ENCODE measurements at regions not wholly inside any gene's neighbourhood (a gene's known extent, or its start where the extent isn't known, plus 50 kb on each side); places are given as distances from the start of the nearest gene placed in this dataset.
"Not testable (repeated sequence)": the region's sequence is repeated elsewhere in the genome, so short reads cannot be mapped to it uniquely, and the experiment has no call there.

- no peak for ATAC-seq (ENCODE audit: low read depth in 2 of 2)
- H3K9me3 ChIP-seq (ENCODE audit: control insufficient read depth in 2 of 2, low read length in 2 of 2) = no peaks in the 10 kb centered on the region
- H3K36me3 ChIP-seq (ENCODE audit: control insufficient read depth, insufficient read depth, low read length) = no peaks in the 10 kb centered on the region
- no peak overlapping the region for H3K4me3 ChIP-seq (ENCODE audit: low read depth, low read length)
- Mint-ChIP-seq H3K36me3 (no peaks in the 10 kb centered on the region), H3K4me3 (no peak overlapping the region), H3K9me3 (peaks cover 0 to 11% (median 0%) of the 10 kb centered on the region in 7 donors), H3K4me1 (no peaks in the 10 kb centered on the region), H3K27ac (no peak overlapping the region), H3K27me3 (no peaks in the 10 kb centered on the region)
- no peak overlapping the region for H3K27ac ChIP-seq (ENCODE audit: insufficient read depth, low read length, poor library complexity, severe bottlenecking)
- no peak for DNase-seq
- H3K4me1 ChIP-seq (ENCODE audit: control insufficient read depth, insufficient read depth, low read length, poor library complexity, severe bottlenecking) = no peaks in the 10 kb centered on the region
- H3K27me3 ChIP-seq (ENCODE audit: control insufficient read depth, insufficient read depth, low read length) = no peaks in the 10 kb centered on the region
Observed at GRCh38 chr5:12557012-12557411, 652.8 kb upstream of the CTNND2 start.

GRCh38 chr5:12526113-12526512, 621.9 kb upstream of the CTNND2 start:
- Histone ChIP-seq H3K27me3 (ENCODE audit: control insufficient read depth, insufficient read depth, low read length) (no peaks in the 10 kb centered on the region), H3K27ac (ENCODE audit: insufficient read depth, low read length, poor library complexity, severe bottlenecking) (no peak overlapping the region), H3K4me1 (ENCODE audit: control insufficient read depth, insufficient read depth, low read length, poor library complexity, severe bottlenecking) (no peaks in the 10 kb centered on the region), H3K4me3 (ENCODE audit: low read depth, low read length) (no peak overlapping the region), H3K36me3 (ENCODE audit: control insufficient read depth, insufficient read depth, low read length) (no peaks in the 10 kb centered on the region), H3K9me3 (ENCODE audit: control insufficient read depth in 2 of 2, low read length in 2 of 2) (peaks cover 0 to 2% of the 10 kb centered on the region in 2 experiments)
- peaks cover 4 to 24% (median 6%) of the 10 kb centered on the region in 7 donors for H3K9me3 Mint-ChIP-seq
- no peak overlapping the region for H3K27ac Mint-ChIP-seq
- H3K4me1 Mint-ChIP-seq = no peaks in the 10 kb centered on the region
- no peak overlapping the region for H3K4me3 Mint-ChIP-seq
- no peaks in the 10 kb centered on the region for H3K27me3 Mint-ChIP-seq
- H3K36me3 Mint-ChIP-seq = no peaks in the 10 kb centered on the region
- DNase-seq (no peak), ATAC-seq (ENCODE audit: low read depth in 2 of 2) (no peak)

DNA sequence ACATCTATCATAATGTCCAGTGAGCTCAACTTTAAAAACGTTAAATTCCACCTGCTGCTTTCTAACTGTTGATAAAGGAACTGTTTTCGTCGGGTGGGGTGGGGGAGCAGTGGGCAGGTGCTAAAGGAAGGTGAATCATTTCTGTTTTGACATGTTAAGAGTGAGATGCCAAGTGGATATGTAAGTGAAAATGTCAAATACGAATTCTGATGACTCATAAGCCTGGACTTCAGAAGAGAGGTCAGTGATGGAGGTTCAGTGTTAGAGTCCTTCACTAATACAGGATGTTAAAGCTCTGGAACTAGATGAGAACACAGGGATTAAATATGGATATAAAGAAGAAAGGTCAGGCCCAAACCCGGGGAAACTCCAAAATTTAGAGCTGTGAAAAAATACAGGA, 617.9 kb upstream of the CTNND2 start:
- no peak overlapping the region for H3K27ac ChIP-seq (ENCODE audit: insufficient read depth, low read length, poor library complexity, severe bottlenecking)
- Mint-ChIP-seq H3K9me3 (peaks cover 6 to 36% (median 8%) of the 10 kb centered on the region in 7 donors), H3K27ac (no peak overlapping the region), H3K4me3 (no peak overlapping the region), H3K4me1 (no peaks in the 10 kb centered on the region), H3K36me3 (no peaks in the 10 kb centered on the region), H3K27me3 (no peaks in the 10 kb centered on the region)
- no peak for ATAC-seq (ENCODE audit: low read depth in 2 of 2)
- no peak for DNase-seq
- H3K36me3 ChIP-seq (ENCODE audit: control insufficient read depth, insufficient read depth, low read length) = no peaks in the 10 kb centered on the region
- H3K9me3 ChIP-seq (ENCODE audit: control insufficient read depth in 2 of 2, low read length in 2 of 2) = peaks cover 0 to 2% of the 10 kb centered on the region in 2 experiments
- H3K4me3 ChIP-seq (ENCODE audit: low read depth, low read length) = no peak overlapping the region
- H3K4me1 ChIP-seq (ENCODE audit: control insufficient read depth, insufficient read depth, low read length, poor library complexity, severe bottlenecking) = no peaks in the 10 kb centered on the region
- no peaks in the 10 kb centered on the region for H3K27me3 ChIP-seq (ENCODE audit: control insufficient read depth, insufficient read depth, low read length)

GRCh38 chr5:12504983-12505382, 600.7 kb upstream of the CTNND2 start:
- H3K4me3 ChIP-seq (ENCODE audit: low read depth, low read length); H3K27ac ChIP-seq (ENCODE audit: insufficient read depth, low read length, poor library complexity, severe bottlenecking); H3K4me1 Mint-ChIP-seq; H3K9me3 ChIP-seq (ENCODE audit: control insufficient read depth in 2 of 2, low read length in 2 of 2); H3K27ac Mint-ChIP-seq; H3K27me3 Mint-ChIP-seq; H3K4me3 Mint-ChIP-seq; ATAC-seq (ENCODE audit: low read depth in 2 of 2); DNase-seq; H3K4me1 ChIP-seq (ENCODE audit: control insufficient read depth, insufficient read depth, low read length, poor library complexity, severe bottlenecking); H3K27me3 ChIP-seq (ENCODE audit: control insufficient read depth, insufficient read depth, low read length); H3K36me3 ChIP-seq (ENCODE audit: control insufficient read depth, insufficient read depth, low read length); H3K36me3 Mint-ChIP-seq: not testable (repeated sequence)
- H3K9me3 Mint-ChIP-seq = peaks cover 6 to 48% (median 11%) of the 10 kb centered on the region in 7 donors

GRCh38 chr5:12488161-12488560, 583.9 kb upstream of the CTNND2 start:
- Mint-ChIP-seq H3K4me3 (no peak overlapping the region), H3K9me3 (peaks cover 1 to 29% (median 8%) of the 10 kb centered on the region in 7 donors), H3K4me1 (no peaks in the 10 kb centered on the region), H3K27me3 (no peaks in the 10 kb centered on the region), H3K36me3 (no peaks in the 10 kb centered on the region), H3K27ac (no peak overlapping the region)
- no peak overlapping the region for H3K4me3 ChIP-seq (ENCODE audit: low read depth, low read length)
- no peaks in the 10 kb centered on the region for H3K4me1 ChIP-seq (ENCODE audit: control insufficient read depth, insufficient read depth, low read length, poor library complexity, severe bottlenecking)
- no peaks in the 10 kb centered on the region for H3K36me3 ChIP-seq (ENCODE audit: control insufficient read depth, insufficient read depth, low read length)
- DNase-seq = no peak
- H3K27me3 ChIP-seq (ENCODE audit: control insufficient read depth, insufficient read depth, low read length) = no peaks in the 10 kb centered on the region
- H3K27ac ChIP-seq (ENCODE audit: insufficient read depth, low read length, poor library complexity, severe bottlenecking) = no peak overlapping the region
- H3K9me3 ChIP-seq (ENCODE audit: control insufficient read depth in 2 of 2, low read length in 2 of 2) = peaks cover 3 to 7% of the 10 kb centered on the region in 2 experiments
- no peak for ATAC-seq (ENCODE audit: low read depth in 2 of 2)

DNA sequence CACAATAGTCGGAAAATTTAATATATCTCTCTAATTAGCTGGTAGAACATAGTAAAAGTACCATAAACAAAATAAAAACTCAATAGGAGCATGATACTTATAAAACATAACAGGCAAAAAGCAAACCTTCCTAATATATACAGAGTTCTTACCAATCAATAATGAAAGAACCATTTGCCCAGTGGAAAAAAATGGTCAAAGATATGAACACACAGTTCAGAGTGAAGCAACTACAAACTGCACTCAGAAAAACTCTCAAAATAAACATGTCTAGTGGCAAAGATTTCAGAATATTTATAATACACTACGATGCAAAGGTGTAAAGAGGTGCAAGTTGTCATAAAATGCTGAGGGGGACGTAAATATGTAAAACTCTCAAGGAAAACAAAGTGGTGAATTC, 576.2 kb upstream of the CTNND2 start:
- H3K9me3 ChIP-seq (ENCODE audit: control insufficient read depth in 2 of 2, low read length in 2 of 2) = peaks cover 0 to 3% of the 10 kb centered on the region in 2 experiments
- no peaks in the 10 kb centered on the region for H3K4me1 Mint-ChIP-seq

DNA sequence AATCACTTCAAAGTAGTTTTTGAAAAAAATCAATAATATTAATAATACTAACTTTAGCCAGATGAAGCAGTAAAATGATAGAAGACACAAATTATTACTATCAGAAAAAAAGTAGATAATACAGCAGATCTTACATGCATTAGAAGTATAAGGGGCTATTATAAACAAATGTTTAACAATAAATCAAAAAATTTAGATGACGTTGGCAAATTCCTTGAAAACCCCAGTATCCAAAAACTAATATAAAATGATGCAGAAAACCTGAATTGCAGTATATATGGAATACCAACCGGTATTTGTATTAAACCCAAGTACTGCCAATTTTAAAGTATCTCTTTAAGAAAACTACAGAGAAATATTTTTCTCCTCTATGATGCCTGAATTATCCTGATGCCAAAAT, 573.3 kb upstream of the CTNND2 start:
- Histone ChIP-seq H3K27me3 (ENCODE audit: control insufficient read depth, insufficient read depth, low read length) (no peaks in the 10 kb centered on the region), H3K4me3 (ENCODE audit: low read depth, low read length) (no peak overlapping the region), H3K27ac (ENCODE audit: insufficient read depth, low read length, poor library complexity, severe bottlenecking) (no peak overlapping the region), H3K36me3 (ENCODE audit: control insufficient read depth, insufficient read depth, low read length) (no peaks in the 10 kb centered on the region), H3K9me3 (ENCODE audit: control insufficient read depth in 2 of 2, low read length in 2 of 2) (peaks cover 0 to 3% of the 10 kb centered on the region in 2 experiments), H3K4me1 (ENCODE audit: control insufficient read depth, insufficient read depth, low read length, poor library complexity, severe bottlenecking) (no peaks in the 10 kb centered on the region)
- DNase-seq = no peak
- ATAC-seq (ENCODE audit: low read depth in 2 of 2) = no peak
- Mint-ChIP-seq H3K4me3 (no peak overlapping the region), H3K9me3 (peaks cover 0 to 22% (median 8%) of the 10 kb centered on the region in 7 donors), H3K4me1 (no peaks in the 10 kb centered on the region), H3K36me3 (no peaks in the 10 kb centered on the region), H3K27me3 (no peaks in the 10 kb centered on the region), H3K27ac (no peak overlapping the region)

More for the DNA sequence above, 576.2 kb upstream of the CTNND2 start:
- Histone ChIP-seq H3K4me3 (ENCODE audit: low read depth, low read length) (no peak overlapping the region), H3K27me3 (ENCODE audit: control insufficient read depth, insufficient read depth, low read length) (no peaks in the 10 kb centered on the region), H3K36me3 (ENCODE audit: control insufficient read depth, insufficient read depth, low read length) (no peaks in the 10 kb centered on the region), H3K27ac (ENCODE audit: insufficient read depth, low read length, poor library complexity, severe bottlenecking) (no peak overlapping the region), H3K4me1 (ENCODE audit: control insufficient read depth, insufficient read depth, low read length, poor library complexity, severe bottlenecking) (no peaks in the 10 kb centered on the region)
- Mint-ChIP-seq H3K4me3 (no peak overlapping the region), H3K36me3 (no peaks in the 10 kb centered on the region), H3K9me3 (peaks cover 0 to 25% (median 8%) of the 10 kb centered on the region in 7 donors), H3K27me3 (no peaks in the 10 kb centered on the region), H3K27ac (no peak overlapping the region)
- ATAC-seq (ENCODE audit: low read depth in 2 of 2) (no peak), DNase-seq (no peak)

GRCh38 chr5:12467799-12468198, 563.6 kb upstream of the CTNND2 start:
- Histone ChIP-seq H3K4me1 (ENCODE audit: control insufficient read depth, insufficient read depth, low read length, poor library complexity, severe bottlenecking) (no peaks in the 10 kb centered on the region), H3K36me3 (ENCODE audit: control insufficient read depth, insufficient read depth, low read length) (no peaks in the 10 kb centered on the region), H3K4me3 (ENCODE audit: low read depth, low read length) (no peak overlapping the region), H3K27me3 (ENCODE audit: control insufficient read depth, insufficient read depth, low read length) (no peaks in the 10 kb centered on the region), H3K9me3 (ENCODE audit: control insufficient read depth in 2 of 2, low read length in 2 of 2) (peaks cover under 1 to 10% of the 10 kb centered on the region in 2 experiments), H3K27ac (ENCODE audit: insufficient read depth, low read length, poor library complexity, severe bottlenecking) (no peak overlapping the region)
- no peak for DNase-seq
- no peak for ATAC-seq (ENCODE audit: low read depth in 2 of 2)
- no peaks in the 10 kb centered on the region for H3K4me1 Mint-ChIP-seq
- H3K27me3 Mint-ChIP-seq = no peaks in the 10 kb centered on the region
- H3K9me3 Mint-ChIP-seq = peaks cover 3 to 50% (median 14%) of the 10 kb centered on the region in 7 donors
- no peaks in the 10 kb centered on the region for H3K36me3 Mint-ChIP-seq
- H3K4me3 Mint-ChIP-seq = no peak overlapping the region
- H3K27ac Mint-ChIP-seq = no peak overlapping the region
